K562 (cell line): ENCODE measurements at regions not wholly inside any gene's neighbourhood (a gene's known extent, or its start where the extent isn't known, plus 50 kb on each side); places are given as distances from the start of the nearest gene placed in this dataset.

Experiments used
- ATAC-seq: fragments of 200-7000 bp; cut with Tn5 transposase; 3 replicates; pipeline ENCODE4 v1.9.1; 2020; ENCODE audit warnings: moderate library complexity
- BruUV-seq: library from RNA; stranded (reverse); fragments of 400-500 nt; replicated peaks from 2 replicates; lab custom pipeline; 2021; lab: Mats Ljungman, UMichigan
- CTCF ChIA-PET: fragments of 300-600 bp; formaldehyde crosslinking; extraction: SDS; loops from one replicate; lab custom pipeline; 2021; ENCODE audit warnings: low intra/inter-chr PET ratio; lab: Yijun Ruan, JAX
- POLR2A ChIA-PET: fragments of 300-600, 350-650 bp; sonication (Branson Sonifier 250); formaldehyde crosslinking; extraction: SDS; loops from one replicate; lab custom pipeline; 2021; ENCODE audit warnings: antibody characterized with exemption, inconsistent platforms; lab: Yijun Ruan, JAX
- DNase-seq, 4 experiments: peaks; one replicate each; pipeline versions ENCODE4 v3.0.0 to v3.0.0-alpha.2; 2011 to 2018; ENCODE audit warnings: low spot score in 3 of 4, mixed read lengths in 3 of 4; ENCODE audit errors: extremely low read depth in 1 of 4
- FAIRE-seq: peaks from 2 replicates; lab custom pipeline; 2011; peaks lifted over from hg19 to GRCh38; lab: Jason Lieb, UNC
- H2AFZ ChIP-seq: 2 replicates; pipeline ENCODE4 v1.6.0; 2011; ENCODE audit warnings: low read depth, low read length, control low read depth, inconsistent platforms
- H3K27ac ChIP-seq: fragments of 200-600 bp; 3 replicates; pipeline ENCODE4 v1.8.0; 2011; ENCODE audit warnings: low read depth, mild to moderate bottlenecking, control low read depth, inconsistent platforms, low read length, moderate library complexity, mixed read lengths; ENCODE audit errors: extremely low read depth
- H3K27me3 ChIP-seq, 2 experiments: fragments of 300-600 bp in 1 of 2; 2 replicates in 1 of 2; 3 replicates in 1 of 2; pipeline versions ENCODE4 v1.6.0 to v1.8.0; 2011; ENCODE audit warnings: inconsistent platforms in 2 of 2, low read length in 2 of 2, mild to moderate bottlenecking in 1 of 2, mixed read lengths in 1 of 2, moderate library complexity in 1 of 2; ENCODE audit not compliant: control insufficient read depth in 2 of 2, insufficient read depth in 2 of 2
- H3K36me3 ChIP-seq: fragments of 300-600 bp; 3 replicates; pipeline ENCODE4 v1.8.0; 2011; ENCODE audit warnings: mild to moderate bottlenecking, low read length, inconsistent platforms; ENCODE audit not compliant: control insufficient read depth, insufficient read depth
- H3K4me1 ChIP-seq, 2 experiments: fragments of 200-600 bp in 1 of 2; replicated peaks in 1 of 2; 2 replicates in 1 of 2; 3 replicates in 1 of 2; pipeline versions ENCODE4 v1.5.1 to v1.8.0; 2011; ENCODE audit warnings: inconsistent platforms in 2 of 2, low read length in 2 of 2, mild to moderate bottlenecking in 1 of 2, mixed read lengths in 1 of 2, moderate library complexity in 1 of 2; ENCODE audit not compliant: control insufficient read depth in 2 of 2, insufficient read depth in 2 of 2
- H3K4me2 ChIP-seq: 2 replicates; pipeline ENCODE4 v1.6.1; 2011; ENCODE audit warnings: low read length, control low read depth, inconsistent platforms, mixed read lengths; ENCODE audit not compliant: insufficient read depth
- H3K4me3 ChIP-seq: fragments of 200-600 bp; sonication (generic), shearing (Covaris generic); 2 replicates; pipeline ENCODE4 v1.5.1; 2016; ENCODE audit warnings: control low read depth, inconsistent platforms
- H3K79me2 ChIP-seq: fragments of 200-600 bp; 3 replicates; pipeline ENCODE4 v1.8.0; 2011; ENCODE audit warnings: low read length, inconsistent platforms; ENCODE audit not compliant: control insufficient read depth, insufficient read depth
- H3K9ac ChIP-seq, 2 experiments: 2 replicates each; pipeline versions ENCODE4 v1.6.0 to v1.6.1; 2011; ENCODE audit warnings: low read depth in 2 of 2, low read length in 2 of 2, control low read depth in 1 of 2, inconsistent platforms in 1 of 2, mild to moderate bottlenecking in 1 of 2, mixed read lengths in 1 of 2; ENCODE audit not compliant: insufficient read depth in 1 of 2
- H3K9me1 ChIP-seq: one replicate; pipeline ENCODE4 v1.6.0; 2011; ENCODE audit warnings: inconsistent platforms, mild to moderate bottlenecking, low read length, moderate library complexity; ENCODE audit not compliant: control insufficient read depth, insufficient read depth
- H3K9me3 ChIP-seq: replicated peaks from 2 replicates; pipeline ENCODE4 v1.5.1; 2011; ENCODE audit warnings: low read depth, low read length, inconsistent platforms; ENCODE audit not compliant: control insufficient read depth, insufficient read depth
- H4K20me1 ChIP-seq: replicated peaks from 2 replicates; pipeline ENCODE4 v1.6.1; 2011; ENCODE audit warnings: low read length, inconsistent platforms, mixed read lengths; ENCODE audit not compliant: control insufficient read depth, insufficient read depth
- CEBPB ChIP-seq: fragments of 450-650 bp; IDR thresholded peaks from 2 replicates; pipeline ENCODE4 v1.6.1; 2016; ENCODE audit warnings: missing genetic modification characterization, missing compliant biosample characterization
- CGGBP1 ChIP-seq: fragments of 250-450 bp; sonication (Bioruptor Pico); IDR thresholded peaks from 2 replicates; pipeline ENCODE4 v1.9.0; 2021; ENCODE audit warnings: mild to moderate bottlenecking
- CHD1 ChIP-seq: fragments of 200-600 bp; sonication (generic); IDR thresholded peaks from one replicate; pipeline ENCODE4 v1.6.1; 2012; ENCODE audit warnings: mild to moderate bottlenecking, moderate library complexity, low read length, inconsistent platforms
- CXXC5 ChIP-seq: fragments of 250-450 bp; sonication (Bioruptor Pico); IDR thresholded peaks from 2 replicates; pipeline ENCODE4 v1.8.0; 2022; ENCODE audit warnings: inconsistent platforms, mild to moderate bottlenecking, moderate library complexity
- ETV5 ChIP-seq: sonication (generic); formaldehyde crosslinking; IDR thresholded peaks from 2 replicates; pipeline ENCODE4 v1.4.0; 2020; ENCODE audit warnings: low read depth, mild to moderate bottlenecking, missing genetic modification reagents
- FOXP4 ChIP-seq: sonication (generic); formaldehyde crosslinking; IDR thresholded peaks from 2 replicates; pipeline ENCODE4 v1.8.0; 2022; ENCODE audit warnings: mild to moderate bottlenecking, missing genetic modification reagents, borderline replicate concordance
- IFI16 ChIP-seq: fragments of 250-450 bp; sonication (Bioruptor Pico); IDR thresholded peaks from 2 replicates; pipeline ENCODE4 v2.1.2; 2022; ENCODE audit warnings: mild to moderate bottlenecking, inconsistent platforms
- KLF6 ChIP-seq: fragments of 250-450 bp; sonication (Bioruptor Pico); IDR thresholded peaks from 2 replicates; pipeline ENCODE4 v1.4.0; 2020; ENCODE audit warnings: mild to moderate bottlenecking, moderate library complexity, borderline replicate concordance
- PTBP1 ChIP-seq: fragments of 200-400 bp; formaldehyde crosslinking; IDR thresholded peaks from 2 replicates; pipeline ENCODE4 v1.6.1; 2017; ENCODE audit warnings: low read depth, low read length
- RFX1 ChIP-seq: fragments of 450-650 bp; IDR thresholded peaks from 2 replicates; pipeline ENCODE4 v1.6.1; 2016; ENCODE audit warnings: mild to moderate bottlenecking, moderate library complexity
- SPI1 ChIP-seq: IDR thresholded peaks from 2 replicates; pipeline ENCODE4 v1.6.1; 2011; ENCODE audit warnings: low read depth, low read length, control low read depth, borderline replicate concordance
- TCF7L2 ChIP-seq: fragments of 150-350 bp; IDR thresholded peaks from 2 replicates; pipeline ENCODE4 v1.6.1; 2016; ENCODE audit warnings: low read depth, mild to moderate bottlenecking, low read length, moderate library complexity
- TEAD4 ChIP-seq, 2 experiments: sonication (generic) in 1 of 2; formaldehyde crosslinking in 1 of 2; IDR thresholded peaks; 2 replicates each; pipeline versions ENCODE4 v1.6.1 to v1.8.0; 2012 to 2022; ENCODE audit warnings: borderline replicate concordance in 1 of 2, inconsistent platforms in 1 of 2, low read length in 1 of 2, mild to moderate bottlenecking in 1 of 2, missing genetic modification reagents in 1 of 2
- TFAP4 ChIP-seq: sonication (generic); formaldehyde crosslinking; IDR thresholded peaks from 2 replicates; pipeline ENCODE4 v1.8.0; 2022; ENCODE audit warnings: missing genetic modification reagents, mild to moderate bottlenecking, moderate library complexity, borderline replicate concordance
- THRAP3 ChIP-seq: fragments of 450-650 bp; IDR thresholded peaks from 2 replicates; pipeline ENCODE4 v1.6.1; 2016; ENCODE audit warnings: mild to moderate bottlenecking, inconsistent platforms, borderline replicate concordance
- ZFX ChIP-seq: sonication (generic); formaldehyde crosslinking; IDR thresholded peaks from 2 replicates; pipeline ENCODE4 v1.8.0; 2022; ENCODE audit warnings: mild to moderate bottlenecking, missing genetic modification reagents, moderate library complexity
- ZNF143 ChIP-seq: sonication (generic); formaldehyde crosslinking; IDR thresholded peaks from 2 replicates; pipeline ENCODE4 v1.9.0; 2022; ENCODE audit warnings: mild to moderate bottlenecking, missing genetic modification reagents
- ZNF146 ChIP-seq: IDR thresholded peaks from one replicate; pipeline ENCODE4 v1.6.1; 2018; ENCODE audit warnings: missing compliant biosample characterization; ENCODE audit not compliant: unreplicated experiment
- ZNF766 ChIP-seq: fragments of 200-800 bp; sonication (Bioruptor generic); conservative IDR thresholded peaks from 2 replicates; pipeline ENCODE4 v1.6.1; 2016; ENCODE audit warnings: missing genetic modification characterization, missing compliant biosample characterization
- WGBS: fragments of 100-300 bp; shearing (Covaris generic); methylation state at CpG from one replicate; pipeline ENCODE4 v1.1.6; 2016; ENCODE audit warnings: low coverage, mixed read lengths; ENCODE audit not compliant: insufficient coverage; ENCODE audit errors: missing lambda C conversion rate; 5-methylcytosine and 5-hydroxymethylcytosine counted together
- in situ Hi-C: fragments of 300-500 bp; cut with MboI; formaldehyde crosslinking; loops from 4 replicates; pipeline ENCODE4 v1.15.0; 2018; ENCODE audit warnings: inconsistent platforms, mixed read lengths
- intact Hi-C: fragments of 100-400 bp; cut with micrococcal nuclease; formaldehyde crosslinking; loops from 2 replicates; pipeline ENCODE4 v1.14.2; 2022

- WGBS, result 0% methylated on average over 5 of the region's 5 CpGs
- CTCF ChIA-PET, result no interaction called here
- Histone ChIP-seq H3K9me1 (no peaks in the 10 kb centered on the region), H3K4me3 (no peak overlapping the region), H3K9me3 (no peaks in the 10 kb centered on the region), H3K27me3 (no peaks in the 10 kb centered on the region), H3K27ac (no peak overlapping the region), H3K9ac (no peak overlapping the region), H4K20me1 (no peaks in the 10 kb centered on the region)
- in situ Hi-C loops (no loop called here), intact Hi-C loops (no loop called here)
- ATAC-seq (no peak), FAIRE-seq (no peak)
- TF ChIP-seq CHD1, result no peak
- no peak for TF ChIP-seq PTBP1
- no peak for TF ChIP-seq ZFX (CRISPR knock-in tag)
- no peak for TF ChIP-seq TEAD4 (IDR thresholded peaks at IDR 0.05; ENCODE audit: low read length)
- no peak for TF ChIP-seq TEAD4 (CRISPR knock-in tag; IDR thresholded peaks at IDR 0.05; ENCODE audit: borderline replicate concordance)
- TF ChIP-seq CEBPB (tag), result no peak
- TF ChIP-seq RFX1, result no peak
- no peak for TF ChIP-seq ETV5 (CRISPR knock-in tag)
- no peak for TF ChIP-seq CXXC5
- TF ChIP-seq KLF6 (CRISPR knock-in tag), result no peak
- no peak for TF ChIP-seq TFAP4 (CRISPR knock-in tag)
- TF ChIP-seq THRAP3, result no peak
- no peak for TF ChIP-seq CGGBP1 (CRISPR knock-in tag)
- TF ChIP-seq FOXP4 (CRISPR knock-in tag), result no peak
- TF ChIP-seq ZNF143 (CRISPR knock-in tag), result no peak
- no peak for TF ChIP-seq IFI16 (CRISPR knock-in tag)
- TF ChIP-seq SPI1, result no peak
- no peak for TF ChIP-seq TCF7L2
- no peak for TF ChIP-seq ZNF146 (CRISPR knock-in tag)
- TF ChIP-seq ZNF766 (CRISPR knock-in tag), result no peak
- TF ChIP-seq, all 486 proteins: peak for 0
- Histone ChIP-seq H3K79me2 (no peaks in the 10 kb centered on the region), H3K4me2 (no peak overlapping the region), H3K4me1 (no peaks in the 10 kb centered on the region), H3K36me3 (no peaks in the 10 kb centered on the region), H2AFZ (no peak overlapping the region)
- no TSS peak for BruUV-seq
- POLR2A ChIA-PET, result no interaction called here
- no peak for DNase-seq
Observed at GRCh38 chr4:31126881-31127398, 406.8 kb downstream of the PCDH7 start.
